Activated T-cell treated with anti-CD3 and anti-CD28 coated beads for 48 hours (primary cell): ENCODE measurements at regions not wholly inside any gene's neighbourhood (a gene's known extent, or its start where the extent isn't known, plus 50 kb on each side); places are given as distances from the start of the nearest gene placed in this dataset.
"Not testable (repeated sequence)": the region's sequence is repeated elsewhere in the genome, so short reads cannot be mapped to it uniquely, and the experiment has no call there.

Experiments
- DNase-seq: peaks from one replicate; pipeline ENCODE4 v3.0.0-alpha.2; 2020; ENCODE audit warnings: low read depth

DNA sequence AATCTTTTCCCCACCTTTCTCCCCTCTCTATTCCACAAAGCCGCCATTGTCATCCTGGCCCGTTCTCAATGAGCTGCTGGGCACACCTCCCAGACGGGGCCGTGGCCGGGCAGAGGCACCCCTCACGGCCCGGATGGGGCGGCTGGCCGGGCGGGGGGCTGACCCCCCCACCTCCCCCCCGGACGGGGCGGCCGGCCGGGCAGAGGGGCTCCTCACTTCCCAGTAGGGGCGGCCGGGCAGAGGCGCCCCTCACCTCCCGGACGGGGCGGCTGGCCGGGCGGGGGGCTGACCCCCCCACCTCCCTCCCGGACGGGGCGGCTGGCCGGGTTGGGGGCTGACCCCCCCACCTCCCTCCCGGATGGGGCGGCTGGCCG, 85.6 kb downstream of the OR2B2 start:
- DNase-seq: not testable (repeated sequence)

DNA sequence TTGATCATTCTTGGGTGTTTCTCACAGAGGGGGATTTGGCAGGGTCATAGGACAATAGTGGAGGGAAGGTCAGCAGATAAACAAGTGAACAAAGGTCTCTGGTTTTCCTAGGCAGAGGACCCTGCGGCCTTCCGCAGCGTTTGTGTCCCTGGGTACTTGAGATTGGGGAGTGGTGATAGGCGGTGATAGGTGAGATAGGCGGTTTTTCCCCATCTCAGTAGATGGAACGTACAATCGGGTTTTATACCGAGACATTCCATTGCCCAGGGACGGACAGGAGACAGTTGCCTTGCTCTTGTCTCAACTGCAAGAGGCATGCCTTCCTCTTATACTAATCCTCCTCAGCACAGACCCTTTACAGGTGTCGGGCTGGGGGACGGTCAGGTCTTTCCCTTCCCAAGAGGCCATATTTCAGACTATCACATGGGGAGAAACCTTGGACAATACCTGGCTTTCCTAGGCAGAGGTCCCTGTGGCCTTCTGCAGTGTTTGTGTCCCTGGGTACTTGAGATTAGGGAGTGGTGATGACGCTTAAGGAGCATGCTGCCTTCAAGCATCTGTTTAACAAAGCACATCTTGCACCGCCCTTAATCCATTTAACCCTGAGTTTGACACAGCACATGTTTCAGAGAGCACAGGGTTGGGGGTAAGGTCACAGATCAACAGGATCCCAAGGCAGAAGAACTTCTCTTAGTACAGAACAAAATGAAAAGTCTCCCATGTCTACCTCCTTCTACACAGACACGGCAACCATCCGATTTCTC, 86.2 kb downstream of the OR2B2 start:
- not testable (repeated sequence) for DNase-seq

- no peak for DNase-seq
Measured at GRCh38 chr6:27825025-27825793, 87.0 kb downstream of the OR2B2 start.

GRCh38 chr6:27824211-27825024, 87.8 kb downstream of the OR2B2 start:
- peak; percentile 31 for DNase-seq

- peak; percentile 49 for DNase-seq
Measured at GRCh38 chr6:27823714-27824210, 88.4 kb downstream of the OR2B2 start.

GRCh38 chr6:27816906-27817305, 95.3 kb downstream of the OR2B2 start:
- DNase-seq: no peak

DNA sequence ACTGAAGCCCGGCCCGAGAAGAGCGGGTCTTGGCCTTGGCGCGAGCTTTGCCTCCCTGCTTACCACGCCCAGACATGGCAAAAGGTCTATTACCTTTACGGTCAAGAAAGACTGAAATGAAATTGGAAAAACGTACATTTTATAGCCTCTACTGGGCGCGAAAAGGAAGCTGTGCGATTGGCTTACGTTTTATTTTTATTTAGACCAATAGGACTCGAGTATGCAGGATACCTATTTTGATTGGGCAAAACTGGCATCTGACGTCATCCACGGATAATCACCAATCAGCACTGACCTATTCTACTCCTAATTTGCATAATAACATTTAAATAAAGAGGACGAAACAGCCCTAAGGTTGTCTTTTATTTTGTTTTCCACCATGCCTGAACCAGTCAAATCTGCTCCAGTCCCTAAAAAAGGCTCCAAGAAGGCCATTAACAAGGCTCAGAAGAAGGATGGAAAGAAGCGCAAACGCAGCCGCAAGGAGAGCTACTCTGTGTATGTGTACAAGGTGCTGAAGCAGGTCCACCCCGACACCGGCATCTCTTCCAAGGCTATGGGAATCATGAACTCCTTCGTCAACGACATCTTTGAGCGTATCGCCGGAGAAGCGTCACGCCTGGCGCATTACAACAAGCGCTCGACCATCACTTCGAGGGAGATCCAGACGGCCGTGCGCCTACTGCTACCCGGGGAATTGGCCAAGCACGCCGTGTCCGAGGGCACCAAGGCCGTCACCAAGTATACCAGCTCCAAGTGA, 97.4 kb downstream of the OR2B2 start:
- no peak for DNase-seq

DNA sequence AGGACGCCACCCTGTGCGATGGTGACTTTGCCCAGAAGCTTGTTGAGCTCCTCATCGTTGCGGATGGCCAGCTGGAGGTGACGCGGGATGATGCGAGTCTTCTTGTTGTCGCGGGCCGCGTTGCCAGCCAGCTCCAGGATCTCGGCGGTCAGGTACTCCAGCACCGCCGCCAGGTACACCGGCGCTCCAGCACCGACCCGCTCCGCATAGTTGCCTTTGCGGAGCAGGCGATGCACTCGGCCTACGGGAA, 97.9 kb downstream of the OR2B2 start:
- DNase-seq: not testable (repeated sequence)

DNA sequence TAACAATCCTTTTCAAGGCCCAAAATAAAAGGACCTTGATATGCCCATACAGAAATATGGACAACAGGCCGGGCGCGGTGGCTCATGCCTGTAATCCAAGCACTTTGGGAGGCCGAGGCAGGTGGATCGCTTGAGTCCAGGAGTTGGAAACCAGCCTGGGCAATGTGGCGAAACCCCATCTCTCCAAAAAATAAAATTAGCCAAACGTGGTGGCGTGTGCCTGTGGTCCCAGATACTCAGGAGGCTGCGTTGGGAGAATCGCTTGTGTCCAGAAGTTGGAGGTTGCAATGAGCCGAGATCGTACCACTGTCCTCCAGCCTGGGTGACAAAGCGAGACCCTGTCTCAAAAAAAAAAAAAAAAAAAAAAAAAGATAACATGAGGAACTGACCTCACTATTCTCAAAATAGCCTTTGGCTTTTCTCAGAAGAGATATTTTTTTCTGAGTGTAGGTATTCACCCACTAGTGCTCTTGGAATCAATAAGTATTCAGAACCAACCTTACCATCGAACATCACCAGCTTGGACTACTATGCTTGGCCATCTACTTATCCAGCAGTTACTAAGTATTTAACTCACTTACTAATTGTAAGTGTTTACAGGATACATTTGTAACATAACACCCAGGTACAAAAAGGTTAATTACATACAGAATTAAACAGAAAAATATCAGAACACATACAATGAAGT, 99.2 kb downstream of the OR2B2 start:
- DNase-seq: no peak

GRCh38 chr6:27812078-27812804, 100.0 kb downstream of the OR2B2 start:
- no peak for DNase-seq

GRCh38 chr6:27811451-27811772, 100.8 kb downstream of the OR2B2 start:
- no peak for DNase-seq

GRCh38 chr6:27810768-27811450, 101.3 kb downstream of the OR2B2 start:
- DNase-seq: no peak

DNA sequence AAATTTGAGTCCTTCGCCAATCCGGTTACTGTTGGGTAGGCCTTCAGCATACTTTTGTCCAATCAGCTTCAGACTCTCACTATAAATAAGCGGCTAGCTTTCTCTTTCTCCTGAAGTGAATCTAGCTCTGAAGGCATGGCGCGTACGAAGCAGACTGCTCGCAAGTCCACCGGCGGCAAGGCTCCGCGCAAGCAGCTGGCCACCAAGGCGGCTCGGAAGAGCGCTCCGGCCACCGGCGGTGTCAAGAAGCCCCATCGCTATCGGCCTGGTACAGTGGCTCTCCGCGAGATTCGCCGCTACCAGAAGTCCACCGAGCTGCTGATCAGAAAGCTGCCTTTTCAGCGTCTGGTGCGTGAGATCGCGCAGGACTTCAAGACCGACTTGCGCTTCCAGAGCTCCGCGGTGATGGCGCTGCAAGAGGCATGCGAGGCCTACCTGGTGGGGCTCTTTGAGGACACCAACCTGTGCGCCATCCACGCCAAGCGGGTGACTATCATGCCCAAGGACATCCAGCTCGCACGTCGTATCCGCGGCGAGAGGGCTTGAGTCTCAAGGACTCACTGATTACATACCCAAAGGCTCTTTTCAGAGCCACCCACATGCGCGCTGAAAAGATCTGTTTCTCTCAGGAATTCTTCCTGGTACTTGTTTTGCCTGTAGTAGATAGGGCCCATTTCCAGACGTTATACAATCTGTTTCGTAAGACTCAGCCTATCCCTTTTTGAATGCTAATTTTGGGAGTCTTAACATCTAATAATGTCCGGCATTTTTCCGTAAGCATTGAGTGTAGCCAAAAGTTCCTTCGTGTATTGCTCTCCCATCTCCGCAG, 102.0 kb downstream of the OR2B2 start:
- DNase-seq: peak; percentile 53

DNA sequence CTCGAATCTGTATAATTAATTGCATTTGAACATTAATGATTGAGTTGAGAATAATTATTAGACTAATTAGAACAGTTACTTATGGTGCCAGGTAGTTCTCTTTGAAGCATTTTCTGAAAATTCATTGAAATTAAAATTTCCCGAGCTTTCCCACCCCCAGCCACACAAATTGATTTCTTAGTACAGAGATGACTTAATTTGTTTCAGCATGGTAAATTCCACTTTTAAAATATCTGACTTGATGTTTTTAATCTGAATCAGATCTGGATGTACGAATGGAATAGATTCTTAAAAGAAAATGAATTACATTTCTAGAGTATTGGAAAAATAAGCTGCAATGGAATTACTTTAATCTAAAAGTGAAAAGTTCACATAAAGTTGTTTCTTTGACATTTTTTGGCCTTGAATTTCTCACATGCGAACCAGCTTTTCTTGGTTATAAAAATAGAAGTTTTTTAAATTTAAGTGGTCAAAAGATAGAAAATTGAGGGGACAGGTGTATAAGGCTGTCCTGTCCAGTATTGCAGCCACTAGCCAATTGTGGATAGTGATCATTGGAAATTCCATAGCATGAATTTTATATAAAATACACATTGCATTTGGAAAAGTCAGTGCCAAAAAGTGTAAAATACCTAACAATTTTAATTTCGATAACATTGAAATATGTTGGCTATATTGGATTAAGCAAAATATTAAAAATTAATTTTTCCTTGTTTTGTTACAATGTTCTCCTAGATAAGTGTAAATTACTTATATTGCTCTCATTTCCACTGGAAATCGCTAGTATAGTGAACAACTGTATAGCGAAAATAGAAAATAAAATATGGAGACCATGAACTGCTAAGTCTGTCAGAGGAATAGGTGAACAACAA, 102.9 kb downstream of the OR2B2 start:
- no peak for DNase-seq

- DNase-seq: not testable (repeated sequence)
Measured at GRCh38 chr6:27808242-27809066, 103.7 kb downstream of the OR2B2 start.

GRCh38 chr6:27807441-27808241, 104.6 kb downstream of the OR2B2 start:
- DNase-seq: peak; percentile 59
